ENCODE measurements at regions not wholly inside any gene's neighbourhood (a gene's known extent, or its start where the extent isn't known, plus 50 kb on each side); places are given as distances from the start of the nearest gene placed in this dataset.

DNA sequence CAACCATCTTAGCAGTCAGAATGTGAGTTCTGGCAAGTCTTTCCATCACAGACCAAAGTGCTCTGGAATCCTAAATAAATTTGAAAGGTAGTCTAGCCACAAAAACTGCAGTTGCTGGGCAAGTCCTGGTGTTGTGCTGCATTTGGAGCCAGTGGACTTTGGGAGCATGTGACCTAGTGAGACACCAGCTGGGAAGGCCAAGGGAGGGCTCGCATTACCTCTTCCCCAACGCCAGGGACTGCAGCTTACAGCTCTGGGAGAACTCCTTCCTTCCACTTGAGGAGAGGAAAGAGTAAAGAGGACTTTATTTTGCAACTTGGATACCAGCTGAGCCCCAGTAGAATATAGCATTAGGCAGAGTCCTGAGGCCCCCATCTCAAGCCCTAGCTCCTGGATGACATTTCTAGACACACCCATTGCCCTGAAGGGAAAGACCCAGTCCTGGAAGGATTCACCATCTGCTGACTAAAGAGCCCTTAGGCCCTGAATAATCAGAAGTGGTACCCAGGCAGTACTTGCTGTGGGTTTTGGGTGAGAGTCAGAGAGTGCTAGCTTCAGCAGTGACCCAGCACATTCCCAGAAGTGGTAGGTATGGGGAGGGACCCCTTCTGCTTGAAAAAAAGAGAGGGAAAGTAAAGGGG lies 190.7 kb downstream of the NUF2 start:
- Histone ChIP-seq H3K4me3 (ENCODE audit: low read depth, low read length) (no peak overlapping the region), H3K9me3 (ENCODE audit: control insufficient read depth, insufficient read depth, low read length) (no peaks in the 10 kb centered on the region), H3K27ac (ENCODE audit: low read depth, low read length) (no peak overlapping the region), H3K27me3 (ENCODE audit: control insufficient read depth, insufficient read depth, low read length) (peaks cover 3% of the 10 kb centered on the region)
- ChIA-PET CTCF (no interaction called here), POLR2A (no interaction called here)
- TF ChIP-seq, protein P1, sequence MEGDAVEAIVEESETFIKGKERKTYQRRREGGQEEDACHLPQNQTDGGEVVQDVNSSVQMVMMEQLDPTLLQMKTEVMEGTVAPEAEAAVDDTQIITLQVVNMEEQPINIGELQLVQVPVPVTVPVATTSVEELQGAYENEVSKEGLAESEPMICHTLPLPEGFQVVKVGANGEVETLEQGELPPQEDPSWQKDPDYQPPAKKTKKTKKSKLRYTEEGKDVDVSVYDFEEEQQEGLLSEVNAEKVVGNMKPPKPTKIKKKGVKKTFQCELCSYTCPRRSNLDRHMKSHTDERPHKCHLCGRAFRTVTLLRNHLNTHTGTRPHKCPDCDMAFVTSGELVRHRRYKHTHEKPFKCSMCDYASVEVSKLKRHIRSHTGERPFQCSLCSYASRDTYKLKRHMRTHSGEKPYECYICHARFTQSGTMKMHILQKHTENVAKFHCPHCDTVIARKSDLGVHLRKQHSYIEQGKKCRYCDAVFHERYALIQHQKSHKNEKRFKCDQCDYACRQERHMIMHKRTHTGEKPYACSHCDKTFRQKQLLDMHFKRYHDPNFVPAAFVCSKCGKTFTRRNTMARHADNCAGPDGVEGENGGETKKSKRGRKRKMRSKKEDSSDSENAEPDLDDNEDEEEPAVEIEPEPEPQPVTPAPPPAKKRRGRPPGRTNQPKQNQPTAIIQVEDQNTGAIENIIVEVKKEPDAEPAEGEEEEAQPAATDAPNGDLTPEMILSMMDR (IDR thresholded peaks at IDR 0.05; ENCODE audit: low read depth, low read length) = no peak
- DNase-seq (ENCODE audit: low read depth, low spot score) = no peak

DNA sequence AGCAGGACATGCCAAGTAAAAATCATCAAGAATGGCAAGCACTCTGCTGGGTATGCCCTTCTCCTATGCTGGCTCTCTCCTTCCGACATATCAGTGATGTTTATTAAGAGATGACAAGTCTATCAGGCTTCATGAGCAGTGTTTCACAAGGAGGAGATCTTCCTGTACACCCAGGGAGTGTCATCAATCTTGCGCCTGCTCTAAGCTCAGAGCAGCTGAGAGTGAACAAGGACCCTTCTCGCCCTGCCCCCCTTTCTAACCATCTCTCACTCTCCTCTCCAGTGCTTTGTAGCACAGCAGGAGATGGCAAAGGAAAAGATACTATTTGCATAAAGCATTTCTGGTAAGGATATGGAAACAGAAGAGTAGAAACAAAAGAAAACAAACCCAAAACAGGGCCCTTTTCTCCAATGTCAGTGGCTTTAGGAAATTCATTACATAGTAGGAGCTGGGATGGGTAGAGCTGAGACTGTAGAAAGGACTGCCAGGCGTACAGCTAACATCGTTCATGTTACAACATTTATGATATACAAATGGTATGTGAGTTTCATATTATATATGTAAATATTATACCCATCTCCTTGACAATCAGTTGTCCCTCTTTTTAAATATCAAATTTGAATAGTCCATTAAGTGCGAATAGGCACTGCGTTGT lies 201.7 kb downstream of the NUF2 start:
- Histone ChIP-seq H3K27ac (ENCODE audit: low read depth, low read length) (no peak overlapping the region), H3K4me3 (ENCODE audit: low read depth, low read length) (no peak overlapping the region), H3K9me3 (ENCODE audit: control insufficient read depth, insufficient read depth, low read length) (no peaks in the 10 kb centered on the region), H3K27me3 (ENCODE audit: control insufficient read depth, insufficient read depth, low read length) (no peaks in the 10 kb centered on the region)
- ChIA-PET POLR2A (no interaction called here), CTCF (no interaction called here)
- DNase-seq (ENCODE audit: low read depth, low spot score) = no peak
- TF ChIP-seq, protein P1 (IDR thresholded peaks at IDR 0.05; ENCODE audit: low read depth, low read length) = no peak

DNA sequence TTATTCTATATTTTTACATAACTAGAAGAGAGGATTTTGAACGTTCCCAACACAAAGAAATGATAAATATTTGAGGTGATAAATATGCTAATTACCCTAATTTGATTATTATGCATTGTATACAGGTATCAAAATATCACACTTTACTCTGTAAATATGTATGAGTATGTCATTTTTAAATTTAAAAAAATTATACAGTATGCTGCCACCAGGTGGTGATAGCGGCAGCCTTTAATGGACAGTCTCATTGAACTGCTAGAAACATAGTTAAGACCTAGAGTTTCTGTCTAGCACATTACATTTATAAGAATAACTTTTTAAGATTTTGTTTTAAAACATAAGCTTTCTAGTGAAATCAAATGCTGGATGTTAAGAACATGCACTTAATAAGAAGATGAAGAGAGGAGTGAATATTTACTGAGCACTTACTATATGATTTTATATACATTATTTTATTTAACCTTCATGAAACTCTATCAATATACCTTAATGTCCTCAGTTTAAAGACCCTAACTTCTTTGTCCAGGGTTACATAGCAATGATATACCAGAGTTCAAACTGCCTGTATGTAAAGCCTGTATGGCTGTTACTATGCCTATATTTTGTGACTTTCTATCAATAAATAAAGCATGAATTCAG lies 207.1 kb downstream of the NUF2 start:
- no peaks in the 10 kb centered on the region for H3K27me3 ChIP-seq (ENCODE audit: control insufficient read depth, insufficient read depth, low read length)
- no peak for DNase-seq (ENCODE audit: low read depth, low spot score)
- H3K9me3 ChIP-seq (ENCODE audit: control insufficient read depth, insufficient read depth, low read length) = no peaks in the 10 kb centered on the region
- TF ChIP-seq, protein P1 (IDR thresholded peaks at IDR 0.05; ENCODE audit: low read depth, low read length) = peak; percentile 73
- ChIA-PET CTCF (interaction anchor here (0.6 to 4.5 kb wide), 16 partner anchors 9 to 1543 kb away, joined by 3 to 38 read pairs (median 4); no protein-coding TSS in a partner anchor), POLR2A (no interaction called here)
- H3K4me3 ChIP-seq (ENCODE audit: low read depth, low read length) = no peak overlapping the region
- no peak overlapping the region for H3K27ac ChIP-seq (ENCODE audit: low read depth, low read length)

DNA sequence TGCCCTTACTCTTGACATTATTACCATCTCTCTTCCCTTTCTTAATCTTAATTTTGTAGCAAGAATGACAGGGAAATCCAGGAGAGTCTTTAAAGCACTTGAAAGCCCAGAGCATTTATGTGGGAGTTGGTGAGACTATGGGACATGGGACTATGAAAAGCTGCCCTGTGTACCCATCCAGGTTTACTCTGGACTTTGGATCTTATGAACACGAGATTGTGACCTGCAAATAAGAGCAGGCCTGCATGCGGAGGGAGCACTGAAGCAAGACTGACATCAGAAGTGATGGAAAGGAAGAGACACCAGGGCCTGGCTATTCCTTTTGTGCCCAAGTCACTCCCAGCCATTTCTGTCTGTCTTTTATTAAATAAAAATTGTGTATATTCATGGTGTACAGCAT lies 209.6 kb downstream of the NUF2 start:
- CTCF ChIA-PET = interaction anchor here (4.5 kb wide), 1 partner anchor 1541 kb away, joined by 38 read pairs; no protein-coding TSS in a partner anchor

More for the DNA sequence above, 209.6 kb downstream of the NUF2 start:
- POLR2A ChIA-PET = no interaction called here
- Histone ChIP-seq H3K9me3 (ENCODE audit: control insufficient read depth, insufficient read depth, low read length) (no peaks in the 10 kb centered on the region), H3K27me3 (ENCODE audit: control insufficient read depth, insufficient read depth, low read length) (no peaks in the 10 kb centered on the region), H3K4me3 (ENCODE audit: low read depth, low read length) (no peak overlapping the region), H3K27ac (ENCODE audit: low read depth, low read length) (no peak overlapping the region)
- no peak for DNase-seq (ENCODE audit: low read depth, low spot score)
- TF ChIP-seq, protein P1 (IDR thresholded peaks at IDR 0.05; ENCODE audit: low read depth, low read length) = no peak
